NT2/D1 (cell line): ENCODE measurements at regions not wholly inside any gene's neighbourhood (a gene's known extent, or its start where the extent isn't known, plus 50 kb on each side); places are given as distances from the start of the nearest gene placed in this dataset.

Experiments used
- DNase-seq: peaks from one replicate; pipeline ENCODE4 v3.0.0-alpha.2; 2011; ENCODE audit warnings: low read depth, low spot score
- H3K27me3 ChIP-seq: 2 replicates; pipeline ENCODE4 v1.6.0; 2011; ENCODE audit warnings: mild to moderate bottlenecking; ENCODE audit not compliant: insufficient read length, insufficient read depth
- H3K36me3 ChIP-seq: 2 replicates; pipeline ENCODE4 v1.6.1; 2011; ENCODE audit warnings: mild to moderate bottlenecking, low read length, mixed read lengths; ENCODE audit not compliant: insufficient read depth, insufficient read length
- H3K4me1 ChIP-seq: 2 replicates; pipeline ENCODE4 v1.5.1; 2011; ENCODE audit not compliant: insufficient read depth, insufficient read length
- H3K4me3 ChIP-seq: 2 replicates; pipeline ENCODE4 v1.5.1; 2011; ENCODE audit warnings: low read depth; ENCODE audit not compliant: insufficient read length
- H3K9ac ChIP-seq: 2 replicates; pipeline ENCODE4 v1.6.0; 2011; ENCODE audit warnings: low read depth; ENCODE audit not compliant: insufficient read length
- H3K9me3 ChIP-seq: 2 replicates; pipeline ENCODE4 v1.5.1; 2011; ENCODE audit warnings: mild to moderate bottlenecking, low read length; ENCODE audit not compliant: insufficient read depth
- SUZ12 ChIP-seq: IDR thresholded peaks from 2 replicates; pipeline ENCODE4 v1.6.1; 2011; ENCODE audit not compliant: insufficient read length, insufficient read depth; ENCODE audit errors: extremely low read depth
- YY1 ChIP-seq: IDR thresholded peaks from 2 replicates; pipeline ENCODE4 v1.6.1; 2011; ENCODE audit not compliant: insufficient read length, insufficient read depth
- ZNF274 ChIP-seq: IDR thresholded peaks from 2 replicates; pipeline ENCODE4 v1.6.1; 2011; ENCODE audit warnings: mild to moderate bottlenecking, low read depth, low read length

DNA sequence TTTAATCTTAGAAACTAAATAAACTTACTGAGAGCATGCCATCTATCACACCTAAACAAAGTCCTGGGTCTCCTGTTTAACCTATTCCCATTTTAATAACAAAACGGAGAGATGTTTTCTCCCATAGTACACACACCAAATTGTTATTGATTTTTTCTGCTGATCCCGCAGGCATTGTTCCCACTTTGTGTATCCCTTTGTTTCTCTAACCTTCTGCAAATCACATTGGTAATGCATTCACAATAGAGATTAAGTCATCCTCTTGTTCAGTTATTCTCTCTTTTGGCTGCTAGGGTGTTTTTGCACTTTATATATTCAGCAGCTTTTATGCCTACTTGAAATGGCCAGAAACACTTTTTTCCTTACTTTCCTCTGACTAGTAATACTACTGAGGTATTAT, 1071.9 kb upstream of the CDH2 start:
- Histone ChIP-seq H3K36me3 (no peaks in the 10 kb centered on the region), H3K4me3 (no peak overlapping the region), H3K4me1 (no peaks in the 10 kb centered on the region), H3K27me3 (no peaks in the 10 kb centered on the region), H3K9me3 (no peaks in the 10 kb centered on the region), H3K9ac (no peak overlapping the region)
- DNase-seq = no peak
- TF ChIP-seq ZNF274 (no peak), SUZ12 (no peak), YY1 (no peak)

DNA sequence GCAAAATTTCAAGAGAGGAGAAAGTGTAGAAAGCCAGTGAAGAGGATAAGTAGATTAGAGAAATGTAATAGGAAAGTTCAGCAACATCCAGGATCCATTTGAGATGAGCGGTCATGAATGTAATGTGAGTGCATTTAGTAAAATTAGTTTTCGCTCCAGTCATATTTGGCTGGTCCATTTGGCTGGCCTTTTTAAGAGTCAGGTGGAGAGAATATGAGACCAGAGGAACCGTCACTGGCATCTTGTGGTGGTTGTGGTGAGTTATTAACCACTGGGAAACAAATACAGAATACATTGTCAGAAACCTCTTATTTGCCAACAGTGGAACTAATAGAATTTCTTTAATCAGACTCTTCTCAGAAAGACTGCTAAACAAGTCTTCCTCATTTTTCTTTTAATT, 1064.3 kb upstream of the CDH2 start:
- no peak for TF ChIP-seq ZNF274
- TF ChIP-seq YY1 = no peak
- TF ChIP-seq SUZ12 = no peak
- H3K9ac ChIP-seq = no peak overlapping the region
- no peaks in the 10 kb centered on the region for H3K9me3 ChIP-seq
- no peaks in the 10 kb centered on the region for H3K27me3 ChIP-seq
- H3K36me3 ChIP-seq = no peaks in the 10 kb centered on the region
- no peaks in the 10 kb centered on the region for H3K4me1 ChIP-seq
- no peak for DNase-seq
- H3K4me3 ChIP-seq = no peak overlapping the region

GRCh38 chr18:29234751-29235150, 1057.8 kb upstream of the CDH2 start:
- Histone ChIP-seq H3K9ac (no peak overlapping the region), H3K4me1 (no peaks in the 10 kb centered on the region), H3K27me3 (no peaks in the 10 kb centered on the region), H3K36me3 (no peaks in the 10 kb centered on the region), H3K9me3 (no peaks in the 10 kb centered on the region), H3K4me3 (no peak overlapping the region)
- no peak for TF ChIP-seq ZNF274
- TF ChIP-seq SUZ12 = no peak
- TF ChIP-seq YY1 = no peak
- no peak for DNase-seq

- H3K4me3 ChIP-seq = no peak overlapping the region
- H3K27me3 ChIP-seq = no peaks in the 10 kb centered on the region
- TF ChIP-seq ZNF274 (no peak), YY1 (no peak), SUZ12 (no peak)
- no peak for DNase-seq
- no peaks in the 10 kb centered on the region for H3K36me3 ChIP-seq
- no peaks in the 10 kb centered on the region for H3K9me3 ChIP-seq
- no peak overlapping the region for H3K9ac ChIP-seq
- no peaks in the 10 kb centered on the region for H3K4me1 ChIP-seq
These were observed 1049.3 kb upstream of the CDH2 start for GRCh38 chr18:29226213-29226612.

DNA sequence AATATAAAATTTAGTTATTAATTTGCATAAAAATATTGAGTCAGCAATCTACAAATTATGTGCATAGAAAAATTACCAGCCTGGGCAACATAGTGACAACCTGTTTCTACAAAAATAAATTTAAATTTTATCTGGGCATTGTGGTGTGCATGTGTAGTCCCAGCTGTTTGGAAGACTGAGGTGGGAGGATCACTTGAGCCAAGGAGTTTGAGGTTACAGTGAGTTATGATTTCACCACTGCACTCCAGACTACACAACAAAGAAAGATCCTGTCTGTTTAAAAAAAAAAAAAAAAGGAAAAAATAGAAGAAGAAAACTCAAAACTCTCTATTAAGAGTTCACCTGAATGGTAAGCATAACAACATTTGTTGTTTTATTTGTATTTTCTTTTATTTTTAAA, 1048.4 kb upstream of the CDH2 start:
- no peaks in the 10 kb centered on the region for H3K27me3 ChIP-seq
- no peak for DNase-seq
- no peak for TF ChIP-seq SUZ12
- TF ChIP-seq YY1 = no peak
- no peak for TF ChIP-seq ZNF274

GRCh38 chr18:29218091-29218490, 1041.2 kb upstream of the CDH2 start:
- no peak overlapping the region for H3K4me3 ChIP-seq
- H3K4me1 ChIP-seq = no peaks in the 10 kb centered on the region
- no peak for DNase-seq
- H3K36me3 ChIP-seq = no peaks in the 10 kb centered on the region
- H3K27me3 ChIP-seq = no peaks in the 10 kb centered on the region
- H3K9ac ChIP-seq = no peak overlapping the region
- H3K9me3 ChIP-seq = no peaks in the 10 kb centered on the region
- TF ChIP-seq ZNF274 (no peak), YY1 (no peak), SUZ12 (no peak)

More for the DNA sequence above, 1048.4 kb upstream of the CDH2 start:
- Histone ChIP-seq H3K36me3 (no peaks in the 10 kb centered on the region), H3K9ac (no peak overlapping the region), H3K9me3 (no peaks in the 10 kb centered on the region), H3K4me3 (no peak overlapping the region), H3K4me1 (no peaks in the 10 kb centered on the region)

- Histone ChIP-seq H3K4me3 (no peak overlapping the region), H3K36me3 (no peaks in the 10 kb centered on the region), H3K9ac (no peak overlapping the region), H3K9me3 (no peaks in the 10 kb centered on the region), H3K4me1 (no peaks in the 10 kb centered on the region), H3K27me3 (no peaks in the 10 kb centered on the region)
- TF ChIP-seq ZNF274 = no peak
- no peak for TF ChIP-seq YY1
- TF ChIP-seq SUZ12 = no peak
- no peak for DNase-seq
These were observed 1040.4 kb upstream of the CDH2 start for GRCh38 chr18:29217124-29217915.
